Dendritic cell treated with granulocyte-macrophage colony-stimulating factor and Interleukin-4, amounts not matched to agents 40 ng/mL and 50 ng/mL, for 4 days (primary cell): ENCODE measurements at regions not wholly inside any gene's neighbourhood (a gene's known extent, or its start where the extent isn't known, plus 50 kb on each side); places are given as distances from the start of the nearest gene placed in this dataset.

Experiments
- H3K27ac Mint-ChIP-seq: one replicate; pipeline ENCODE4 v1.8.0; 2022; ENCODE audit warnings: mild to moderate bottlenecking, mixed read lengths
- H3K27me3 Mint-ChIP-seq: one replicate; pipeline ENCODE4 v1.8.0; 2022; ENCODE audit warnings: mild to moderate bottlenecking, mixed read lengths
- H3K36me3 Mint-ChIP-seq: one replicate; pipeline ENCODE4 v1.8.0; 2022; ENCODE audit warnings: low read depth, mixed read lengths
- H3K4me1 Mint-ChIP-seq: one replicate; pipeline ENCODE4 v1.8.0; 2022; ENCODE audit warnings: low read depth, mixed read lengths
- H3K4me3 Mint-ChIP-seq: one replicate; pipeline ENCODE4 v1.8.0; 2022; ENCODE audit warnings: mild to moderate bottlenecking, moderate library complexity, mixed read lengths
- H3K9me3 Mint-ChIP-seq: one replicate; pipeline ENCODE4 v1.8.0; 2022; ENCODE audit warnings: mixed read lengths
- intact Hi-C: fragments of 100-400 bp; cut with micrococcal nuclease; formaldehyde crosslinking; loops from one replicate; pipeline ENCODE4 v1.15.0; 2022

GRCh38 chr15:97728791-97729190, 231.7 kb upstream of the ARRDC4 start:
- H3K9me3 Mint-ChIP-seq = no peaks in the 10 kb centered on the region
- no peaks in the 10 kb centered on the region for H3K4me1 Mint-ChIP-seq
- no peaks in the 10 kb centered on the region for H3K36me3 Mint-ChIP-seq
- intact Hi-C loops = no loop called here
- no peak overlapping the region for H3K27ac Mint-ChIP-seq
- no peak overlapping the region for H3K4me3 Mint-ChIP-seq
- H3K27me3 Mint-ChIP-seq = no peaks in the 10 kb centered on the region

GRCh38 chr15:97729270-97729669, 231.2 kb upstream of the ARRDC4 start:
- no peak overlapping the region for H3K27ac Mint-ChIP-seq
- no peaks in the 10 kb centered on the region for H3K27me3 Mint-ChIP-seq
- H3K4me1 Mint-ChIP-seq = no peaks in the 10 kb centered on the region
- H3K4me3 Mint-ChIP-seq = no peak overlapping the region
- H3K36me3 Mint-ChIP-seq = no peaks in the 10 kb centered on the region
- intact Hi-C loops = no loop called here
- no peaks in the 10 kb centered on the region for H3K9me3 Mint-ChIP-seq

- Mint-ChIP-seq H3K36me3 (no peaks in the 10 kb centered on the region), H3K4me3 (no peak overlapping the region), H3K9me3 (no peaks in the 10 kb centered on the region), H3K4me1 (no peaks in the 10 kb centered on the region), H3K27ac (no peak overlapping the region), H3K27me3 (no peaks in the 10 kb centered on the region)
- intact Hi-C loops = no loop called here
Observed at GRCh38 chr15:97730315-97730714, 230.2 kb upstream of the ARRDC4 start.

- H3K9me3 Mint-ChIP-seq = no peaks in the 10 kb centered on the region
- no peak overlapping the region for H3K27ac Mint-ChIP-seq
- H3K36me3 Mint-ChIP-seq = no peaks in the 10 kb centered on the region
- intact Hi-C loops = no loop called here
- no peaks in the 10 kb centered on the region for H3K4me1 Mint-ChIP-seq
- H3K27me3 Mint-ChIP-seq = no peaks in the 10 kb centered on the region
- no peak overlapping the region for H3K4me3 Mint-ChIP-seq
Observed at GRCh38 chr15:97731859-97732258, 228.6 kb upstream of the ARRDC4 start.

GRCh38 chr15:97733373-97733772, 227.1 kb upstream of the ARRDC4 start:
- no peak overlapping the region for H3K4me3 Mint-ChIP-seq
- intact Hi-C loops = no loop called here
- no peaks in the 10 kb centered on the region for H3K4me1 Mint-ChIP-seq
- H3K36me3 Mint-ChIP-seq = no peaks in the 10 kb centered on the region
- H3K9me3 Mint-ChIP-seq = no peaks in the 10 kb centered on the region
- H3K27me3 Mint-ChIP-seq = no peaks in the 10 kb centered on the region
- no peak overlapping the region for H3K27ac Mint-ChIP-seq

GRCh38 chr15:97736748-97737147, 223.8 kb upstream of the ARRDC4 start:
- Mint-ChIP-seq H3K27ac (no peak overlapping the region), H3K36me3 (no peaks in the 10 kb centered on the region), H3K27me3 (no peaks in the 10 kb centered on the region), H3K4me1 (no peaks in the 10 kb centered on the region), H3K9me3 (no peaks in the 10 kb centered on the region), H3K4me3 (no peak overlapping the region)
- intact Hi-C loops = no loop called here

GRCh38 chr15:97745481-97746071, 214.9 kb upstream of the ARRDC4 start:
- H3K4me1 Mint-ChIP-seq = no peaks in the 10 kb centered on the region
- no peak overlapping the region for H3K27ac Mint-ChIP-seq
- H3K9me3 Mint-ChIP-seq = no peaks in the 10 kb centered on the region
- intact Hi-C loops = no loop called here
- H3K27me3 Mint-ChIP-seq = no peaks in the 10 kb centered on the region
- H3K4me3 Mint-ChIP-seq = no peak overlapping the region
- no peaks in the 10 kb centered on the region for H3K36me3 Mint-ChIP-seq

GRCh38 chr15:97747342-97747741, 213.2 kb upstream of the ARRDC4 start:
- intact Hi-C loops = no loop called here
- Mint-ChIP-seq H3K9me3 (no peaks in the 10 kb centered on the region), H3K27me3 (no peaks in the 10 kb centered on the region), H3K4me3 (no peak overlapping the region), H3K36me3 (no peaks in the 10 kb centered on the region), H3K4me1 (no peaks in the 10 kb centered on the region), H3K27ac (no peak overlapping the region)

GRCh38 chr15:97748576-97748975, 211.9 kb upstream of the ARRDC4 start:
- Mint-ChIP-seq H3K9me3 (no peaks in the 10 kb centered on the region), H3K27me3 (no peaks in the 10 kb centered on the region), H3K27ac (no peak overlapping the region), H3K4me3 (no peak overlapping the region), H3K4me1 (no peaks in the 10 kb centered on the region), H3K36me3 (no peaks in the 10 kb centered on the region)
- intact Hi-C loops = no loop called here

- intact Hi-C loops = loop anchor here (10.0 kb wide), 1 partner anchor 1425 kb away; no protein-coding TSS in a partner anchor
- no peaks in the 10 kb centered on the region for H3K36me3 Mint-ChIP-seq
- H3K9me3 Mint-ChIP-seq = no peaks in the 10 kb centered on the region
- no peak overlapping the region for H3K27ac Mint-ChIP-seq
- H3K4me1 Mint-ChIP-seq = no peaks in the 10 kb centered on the region
- H3K4me3 Mint-ChIP-seq = no peak overlapping the region
- peaks cover 2% of the 10 kb centered on the region for H3K27me3 Mint-ChIP-seq
Observed at GRCh38 chr15:97750060-97750459, 210.4 kb upstream of the ARRDC4 start.

GRCh38 chr15:97755726-97756125, 204.8 kb upstream of the ARRDC4 start:
- Mint-ChIP-seq H3K27me3 (peaks cover 13% of the 10 kb centered on the region), H3K4me3 (no peak overlapping the region), H3K9me3 (no peaks in the 10 kb centered on the region), H3K36me3 (no peaks in the 10 kb centered on the region), H3K27ac (no peak overlapping the region), H3K4me1 (peaks cover 6% of the 10 kb centered on the region)
- intact Hi-C loops = loop anchor here (5.0 to 10.0 kb wide), 2 partner anchors 1398 to 1431 kb away; no protein-coding TSS in a partner anchor

GRCh38 chr15:97759363-97759762, 201.1 kb upstream of the ARRDC4 start:
- H3K36me3 Mint-ChIP-seq = no peaks in the 10 kb centered on the region
- no peak overlapping the region for H3K27ac Mint-ChIP-seq
- H3K4me1 Mint-ChIP-seq = peaks cover 6% of the 10 kb centered on the region
- H3K27me3 Mint-ChIP-seq = peaks cover 14% of the 10 kb centered on the region
- no peaks in the 10 kb centered on the region for H3K9me3 Mint-ChIP-seq
- intact Hi-C loops = loop anchor here (5.0 to 10.0 kb wide), 2 partner anchors 1402 to 1435 kb away; no protein-coding TSS in a partner anchor
- no peak overlapping the region for H3K4me3 Mint-ChIP-seq

GRCh38 chr15:97761110-97761509, 199.4 kb upstream of the ARRDC4 start:
- H3K4me1 Mint-ChIP-seq = peaks cover 6% of the 10 kb centered on the region
- no peaks in the 10 kb centered on the region for H3K9me3 Mint-ChIP-seq
- peaks cover 11% of the 10 kb centered on the region for H3K27me3 Mint-ChIP-seq
- no peak overlapping the region for H3K27ac Mint-ChIP-seq
- intact Hi-C loops = no loop called here
- no peak overlapping the region for H3K4me3 Mint-ChIP-seq
- no peaks in the 10 kb centered on the region for H3K36me3 Mint-ChIP-seq

GRCh38 chr15:97783240-97783639, 177.3 kb upstream of the ARRDC4 start:
- Mint-ChIP-seq H3K4me3 (no peak overlapping the region), H3K27me3 (no peaks in the 10 kb centered on the region), H3K36me3 (no peaks in the 10 kb centered on the region), H3K27ac (no peak overlapping the region), H3K4me1 (no peaks in the 10 kb centered on the region), H3K9me3 (no peaks in the 10 kb centered on the region)
- intact Hi-C loops = no loop called here

GRCh38 chr15:97786741-97787140, 173.8 kb upstream of the ARRDC4 start:
- Mint-ChIP-seq H3K4me3 (no peak overlapping the region), H3K9me3 (no peaks in the 10 kb centered on the region), H3K27me3 (no peaks in the 10 kb centered on the region), H3K27ac (no peak overlapping the region), H3K36me3 (no peaks in the 10 kb centered on the region), H3K4me1 (no peaks in the 10 kb centered on the region)
- intact Hi-C loops = no loop called here
